GM10248 (cell line): ENCODE measurements at regions not wholly inside any gene's neighbourhood (a gene's known extent, or its start where the extent isn't known, plus 50 kb on each side); places are given as distances from the start of the nearest gene placed in this dataset.

Source experiments
- CTCF ChIA-PET: fragments of 300-600 bp; sonication (Branson Sonifier 250); formaldehyde crosslinking; extraction: SDS; loops from one replicate; lab custom pipeline; 2021; ENCODE audit warnings: antibody characterized with exemption; lab: Yijun Ruan, JAX
- POLR2A ChIA-PET: fragments of 350-650 bp; sonication (Branson Sonifier 250); formaldehyde crosslinking; extraction: SDS; loops from one replicate; lab custom pipeline; 2020; ENCODE audit warnings: antibody characterized with exemption; lab: Yijun Ruan, JAX
- DNase-seq: peaks from one replicate; pipeline ENCODE4 v3.0.0; 2012; ENCODE audit errors: extremely low spot score
- TF ChIP-seq, protein P1 (sequence below): IDR thresholded peaks from 2 replicates; pipeline ENCODE4 v1.5.1; 2012; ENCODE audit warnings: mild to moderate bottlenecking, low read depth; ENCODE audit errors: extremely low read depth, missing control alignments, control extremely low read depth

DNA sequence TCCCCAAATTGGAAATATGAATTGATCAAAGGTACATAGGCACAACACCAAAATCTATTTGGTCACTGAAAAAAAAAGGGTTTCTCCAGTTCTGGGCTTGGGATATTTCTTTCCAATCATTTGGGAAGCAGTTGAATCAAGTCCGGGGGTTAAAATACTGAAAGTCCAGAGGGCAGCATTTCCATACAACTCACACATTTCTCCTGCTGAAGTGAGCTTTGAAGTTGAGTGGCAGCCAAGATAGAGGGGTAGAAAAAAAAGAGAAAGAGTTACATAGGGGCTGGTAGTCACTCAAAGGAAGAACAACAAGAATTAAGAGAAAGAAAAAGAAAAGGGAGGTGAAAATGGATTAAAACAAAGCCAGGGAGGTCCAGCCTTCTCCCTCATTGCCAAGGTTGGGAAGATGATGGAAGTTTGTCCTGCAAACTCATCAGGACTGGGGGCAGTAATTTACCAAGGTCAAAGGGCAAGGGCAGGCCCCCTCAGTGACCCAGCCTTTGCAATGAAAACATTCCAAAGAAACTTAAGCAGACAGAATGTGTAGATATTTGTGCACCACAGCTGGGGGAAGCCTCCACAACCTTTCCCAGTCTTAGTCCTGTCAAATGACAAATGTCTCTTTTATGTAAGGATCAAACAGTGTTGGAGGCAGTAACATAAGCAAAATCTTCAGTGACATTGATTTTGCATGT, 525.3 kb upstream of the JARID2 start:
- TF ChIP-seq, protein P1, sequence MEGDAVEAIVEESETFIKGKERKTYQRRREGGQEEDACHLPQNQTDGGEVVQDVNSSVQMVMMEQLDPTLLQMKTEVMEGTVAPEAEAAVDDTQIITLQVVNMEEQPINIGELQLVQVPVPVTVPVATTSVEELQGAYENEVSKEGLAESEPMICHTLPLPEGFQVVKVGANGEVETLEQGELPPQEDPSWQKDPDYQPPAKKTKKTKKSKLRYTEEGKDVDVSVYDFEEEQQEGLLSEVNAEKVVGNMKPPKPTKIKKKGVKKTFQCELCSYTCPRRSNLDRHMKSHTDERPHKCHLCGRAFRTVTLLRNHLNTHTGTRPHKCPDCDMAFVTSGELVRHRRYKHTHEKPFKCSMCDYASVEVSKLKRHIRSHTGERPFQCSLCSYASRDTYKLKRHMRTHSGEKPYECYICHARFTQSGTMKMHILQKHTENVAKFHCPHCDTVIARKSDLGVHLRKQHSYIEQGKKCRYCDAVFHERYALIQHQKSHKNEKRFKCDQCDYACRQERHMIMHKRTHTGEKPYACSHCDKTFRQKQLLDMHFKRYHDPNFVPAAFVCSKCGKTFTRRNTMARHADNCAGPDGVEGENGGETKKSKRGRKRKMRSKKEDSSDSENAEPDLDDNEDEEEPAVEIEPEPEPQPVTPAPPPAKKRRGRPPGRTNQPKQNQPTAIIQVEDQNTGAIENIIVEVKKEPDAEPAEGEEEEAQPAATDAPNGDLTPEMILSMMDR: no peak
- ChIA-PET POLR2A (no interaction called here), CTCF (interaction anchor here (1.6 to 4.2 kb wide), 2 partner anchors 9 kb away, joined by 3 to 15 read pairs; no protein-coding TSS in a partner anchor)
- DNase-seq: no peak

DNA sequence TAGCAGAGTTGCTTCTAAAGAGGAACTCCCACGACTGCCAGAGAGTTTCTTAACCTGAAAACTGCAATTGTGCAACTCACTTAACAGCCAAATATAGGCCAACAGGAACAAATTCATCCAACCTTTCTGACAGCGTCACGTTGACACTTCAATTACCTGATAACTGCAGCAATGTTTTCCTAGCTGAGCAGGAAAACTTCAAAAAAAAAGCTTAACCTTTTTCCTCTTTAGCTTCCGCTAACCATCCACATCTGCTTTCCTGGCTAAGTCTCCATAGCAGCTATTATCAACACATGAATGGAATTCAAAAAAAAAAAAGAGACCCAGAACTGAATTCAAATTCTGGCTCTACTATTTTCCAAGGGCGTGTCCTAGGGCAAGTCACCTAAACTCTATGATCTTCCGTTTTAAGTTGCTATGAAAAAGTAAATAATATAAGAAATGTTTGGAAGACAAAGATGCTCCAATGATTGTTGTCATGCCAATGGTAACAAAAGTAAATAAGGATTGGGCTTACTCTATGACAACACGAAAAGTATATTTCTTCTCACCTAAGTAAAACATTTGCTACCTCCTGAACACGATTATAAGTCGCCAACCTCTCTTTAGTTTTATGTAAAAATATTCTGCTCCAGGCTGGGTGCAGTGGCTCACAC, 524.6 kb upstream of the JARID2 start:
- ChIA-PET CTCF (interaction anchor here (1.6 to 4.2 kb wide), 2 partner anchors 8 to 10 kb away, joined by 3 to 15 read pairs; no protein-coding TSS in a partner anchor), POLR2A (no interaction called here)
- no peak for DNase-seq
- TF ChIP-seq, protein P1: no peak

DNA sequence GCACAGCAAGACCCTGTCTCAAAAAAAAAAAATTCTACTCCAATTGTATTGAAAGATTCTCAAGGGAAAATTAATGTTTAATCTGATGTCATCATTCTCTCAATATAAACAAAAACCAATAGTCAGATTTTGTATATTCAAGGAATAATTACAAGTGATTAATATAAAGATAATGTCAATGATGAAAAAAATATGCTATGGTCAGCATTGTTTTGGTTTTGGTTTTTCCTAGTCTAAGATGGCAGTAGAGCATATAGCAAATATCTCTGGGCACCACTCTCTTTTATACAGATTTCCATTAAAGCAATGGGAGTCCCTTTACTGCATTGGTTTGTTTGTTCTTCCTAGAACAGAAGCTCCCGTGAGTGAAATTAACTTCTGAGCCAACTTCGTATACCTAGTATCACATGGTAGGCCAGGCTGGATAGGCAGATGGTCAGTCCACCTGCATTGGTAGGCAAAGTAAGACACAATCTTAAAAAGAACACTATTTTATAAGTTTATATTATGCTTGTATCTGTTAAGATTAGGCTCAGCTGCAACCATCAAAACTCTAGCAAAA, 523.8 kb upstream of the JARID2 start:
- TF ChIP-seq, protein P1: no peak
- POLR2A ChIA-PET: no interaction called here
- no peak for DNase-seq
- CTCF ChIA-PET: interaction anchor here (4.2 kb wide), 1 partner anchor 11 kb away, joined by 15 read pairs; no protein-coding TSS in a partner anchor

DNA sequence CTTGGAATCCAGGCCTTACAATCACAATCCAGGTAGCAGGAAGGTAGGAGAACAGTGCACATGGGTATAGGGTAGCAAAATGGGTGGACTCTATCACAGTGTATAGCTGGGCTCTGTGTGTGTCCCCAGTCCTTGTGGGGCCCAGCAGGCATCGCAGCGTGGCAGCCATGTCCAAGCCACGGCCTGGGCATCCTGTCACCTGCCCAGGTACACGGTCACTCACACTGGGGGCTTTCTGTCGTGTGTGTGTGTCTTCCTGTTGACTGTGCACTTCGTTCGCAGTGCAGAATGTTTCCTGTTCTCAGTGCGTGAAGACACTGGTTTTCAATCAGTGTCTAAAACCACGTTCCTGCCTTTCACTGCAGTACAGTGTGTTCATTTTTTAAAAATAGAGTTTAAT, 523.2 kb upstream of the JARID2 start:
- ChIA-PET POLR2A (no interaction called here), CTCF (interaction anchor here (4.2 kb wide), 1 partner anchor 12 kb away, joined by 15 read pairs; no protein-coding TSS in a partner anchor)
- DNase-seq: no peak
- TF ChIP-seq, protein P1: no peak

DNA sequence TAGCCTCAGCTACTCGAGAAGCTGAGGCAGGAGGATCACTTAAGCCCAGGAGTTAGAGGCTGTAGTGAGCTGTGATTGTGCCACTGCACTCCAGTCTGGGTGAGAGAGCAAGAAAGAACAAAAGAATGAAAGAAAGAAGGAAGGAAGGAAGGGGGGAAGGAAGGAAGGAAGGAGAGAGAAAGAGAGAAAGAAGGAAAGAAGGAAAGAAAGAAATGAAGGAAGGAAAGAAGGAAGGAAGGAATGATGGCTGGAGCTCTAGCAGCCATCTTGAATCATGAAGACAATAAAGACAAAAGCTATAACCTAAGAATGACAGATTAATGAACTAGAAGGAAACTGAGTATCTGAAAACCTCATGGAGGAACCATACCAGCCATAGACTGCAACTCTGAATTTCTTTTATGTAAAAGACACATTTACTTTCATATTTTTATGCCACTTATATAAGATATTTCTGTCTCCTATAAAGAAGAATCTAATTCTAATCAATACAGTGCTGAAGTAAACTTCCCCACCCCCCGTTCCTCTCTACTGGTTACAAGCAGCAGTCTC, 522.3 kb upstream of the JARID2 start:
- ChIA-PET POLR2A (no interaction called here), CTCF (interaction anchor here (4.2 kb wide), 1 partner anchor 12 kb away, joined by 15 read pairs; no protein-coding TSS in a partner anchor)
- no peak for DNase-seq
- TF ChIP-seq, protein P1: no peak

DNA sequence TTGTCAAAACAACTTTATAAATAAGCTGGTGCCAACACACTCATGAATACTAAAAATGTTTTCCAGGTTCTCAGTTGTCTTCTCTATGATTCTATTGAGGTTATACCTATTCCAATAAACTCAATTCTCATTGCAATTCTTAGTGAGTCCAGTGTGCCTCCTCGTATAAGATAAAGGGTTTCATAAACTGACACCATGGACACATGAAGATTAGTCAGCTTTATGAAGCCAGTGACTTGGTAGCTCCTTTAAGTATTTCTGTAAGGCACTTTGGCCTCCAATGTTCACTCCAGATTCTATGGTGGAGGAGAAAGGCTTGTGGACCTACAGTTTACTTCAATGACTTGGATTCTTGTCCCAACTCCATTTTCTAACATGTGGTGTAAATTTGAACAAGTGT, 521.3 kb upstream of the JARID2 start:
- no peak for DNase-seq
- TF ChIP-seq, protein P1: no peak
- CTCF ChIA-PET: interaction anchor here (2.7 kb wide), 1 partner anchor 13 kb away, joined by 9 read pairs; no protein-coding TSS in a partner anchor
- POLR2A ChIA-PET: no interaction called here
